Calu3 (cell line): ENCODE measurements at regions not wholly inside any gene's neighbourhood (a gene's known extent, or its start where the extent isn't known, plus 50 kb on each side); places are given as distances from the start of the nearest gene placed in this dataset.
"Not testable (repeated sequence)": the region's sequence is repeated elsewhere in the genome, so short reads cannot be mapped to it uniquely, and the experiment has no call there.

Experiments
- BruUV-seq: library from RNA; stranded (reverse); fragments of 400-500 nt; replicated peaks from 2 replicates; lab custom pipeline; 2021; lab: Mats Ljungman, UMichigan
- CTCF ChIA-PET: fragments of 300-600 bp; sonication (Branson Sonifier 250); formaldehyde crosslinking; loops from one replicate; lab custom pipeline; 2022; ENCODE audit warnings: antibody characterized with exemption; lab: Charles Lee
- DNase-seq: peaks from one replicate; pipeline ENCODE4 v3.0.0; 2022
- H3K27ac Mint-ChIP-seq: one replicate; pipeline ENCODE4 v1.8.0; 2022; ENCODE audit warnings: mixed read lengths; ENCODE audit not compliant: unreplicated experiment
- H3K27me3 Mint-ChIP-seq: one replicate; pipeline ENCODE4 v1.8.0; 2022; ENCODE audit warnings: mixed read lengths; ENCODE audit not compliant: unreplicated experiment
- H3K36me3 Mint-ChIP-seq: one replicate; pipeline ENCODE4 v1.8.0; 2022; ENCODE audit warnings: mild to moderate bottlenecking, moderate library complexity, mixed read lengths; ENCODE audit not compliant: insufficient read depth, unreplicated experiment
- H3K4me1 Mint-ChIP-seq: one replicate; pipeline ENCODE4 v1.8.0; 2022; ENCODE audit warnings: mild to moderate bottlenecking, low read depth, mixed read lengths; ENCODE audit not compliant: unreplicated experiment
- H3K4me3 Mint-ChIP-seq: one replicate; pipeline ENCODE4 v1.8.0; 2022; ENCODE audit warnings: mild to moderate bottlenecking, low read depth, moderate library complexity, mixed read lengths; ENCODE audit not compliant: unreplicated experiment
- H3K9me3 Mint-ChIP-seq: one replicate; pipeline ENCODE4 v1.8.0; 2022; ENCODE audit warnings: low read depth, mixed read lengths; ENCODE audit not compliant: unreplicated experiment
- intact Hi-C: fragments of 100-400 bp; cut with micrococcal nuclease; formaldehyde crosslinking; loops from one replicate; pipeline ENCODE4 v1.10.0; 2022; ENCODE audit not compliant: unreplicated experiment
- TF ChIP-seq, protein P1 (sequence below): fragments of 200-600 bp; IDR thresholded peaks from one replicate; pipeline ENCODE4 v1.8.0; 2022; ENCODE audit warnings: antibody characterized with exemption; ENCODE audit not compliant: unreplicated experiment

DNA sequence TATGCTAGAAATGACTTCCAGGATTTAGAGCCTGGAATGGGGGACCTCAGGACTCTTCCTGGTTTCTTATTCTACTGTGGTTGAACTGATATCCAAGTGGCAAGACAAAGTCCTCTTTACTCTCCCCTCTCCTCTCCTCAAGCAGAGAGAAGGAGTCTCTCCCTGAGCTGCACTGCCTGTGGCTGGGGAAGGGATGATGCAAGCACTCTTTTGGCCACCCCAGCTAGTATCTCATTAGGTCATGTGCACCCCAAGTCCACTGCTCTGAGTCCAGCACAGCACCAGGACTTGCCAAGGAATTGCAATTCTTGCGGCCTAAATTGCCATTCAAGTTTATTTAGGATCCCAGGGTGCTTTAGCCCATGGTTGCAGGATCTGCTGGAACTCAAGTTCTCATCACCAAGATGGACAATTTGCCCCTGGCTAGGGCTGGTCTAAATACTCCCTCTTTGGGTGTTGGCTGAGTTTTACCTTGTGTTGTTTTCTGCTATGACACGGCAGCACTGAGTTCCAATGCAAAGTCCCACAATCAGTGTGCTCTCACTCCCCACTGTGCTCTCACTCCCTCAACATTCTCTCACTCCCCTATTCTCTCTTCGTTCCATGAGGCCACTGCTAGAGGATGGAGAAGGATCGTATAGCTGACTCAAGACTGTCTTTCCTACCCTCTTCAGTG lies 172.2 kb downstream of the TM2D1 start:
- Mint-ChIP-seq H3K4me1 (no peaks in the 10 kb centered on the region), H3K4me3 (no peak overlapping the region), H3K27me3 (peaks cover 31% of the 10 kb centered on the region), H3K9me3 (peaks cover 5% of the 10 kb centered on the region), H3K27ac (no peak overlapping the region), H3K36me3 (no peaks in the 10 kb centered on the region)
- TF ChIP-seq, protein P1, sequence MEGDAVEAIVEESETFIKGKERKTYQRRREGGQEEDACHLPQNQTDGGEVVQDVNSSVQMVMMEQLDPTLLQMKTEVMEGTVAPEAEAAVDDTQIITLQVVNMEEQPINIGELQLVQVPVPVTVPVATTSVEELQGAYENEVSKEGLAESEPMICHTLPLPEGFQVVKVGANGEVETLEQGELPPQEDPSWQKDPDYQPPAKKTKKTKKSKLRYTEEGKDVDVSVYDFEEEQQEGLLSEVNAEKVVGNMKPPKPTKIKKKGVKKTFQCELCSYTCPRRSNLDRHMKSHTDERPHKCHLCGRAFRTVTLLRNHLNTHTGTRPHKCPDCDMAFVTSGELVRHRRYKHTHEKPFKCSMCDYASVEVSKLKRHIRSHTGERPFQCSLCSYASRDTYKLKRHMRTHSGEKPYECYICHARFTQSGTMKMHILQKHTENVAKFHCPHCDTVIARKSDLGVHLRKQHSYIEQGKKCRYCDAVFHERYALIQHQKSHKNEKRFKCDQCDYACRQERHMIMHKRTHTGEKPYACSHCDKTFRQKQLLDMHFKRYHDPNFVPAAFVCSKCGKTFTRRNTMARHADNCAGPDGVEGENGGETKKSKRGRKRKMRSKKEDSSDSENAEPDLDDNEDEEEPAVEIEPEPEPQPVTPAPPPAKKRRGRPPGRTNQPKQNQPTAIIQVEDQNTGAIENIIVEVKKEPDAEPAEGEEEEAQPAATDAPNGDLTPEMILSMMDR, result no peak
- CTCF ChIA-PET, result no interaction called here
- intact Hi-C loops, result no loop called here
- DNase-seq, result no peak
- no TSS peak for BruUV-seq

DNA sequence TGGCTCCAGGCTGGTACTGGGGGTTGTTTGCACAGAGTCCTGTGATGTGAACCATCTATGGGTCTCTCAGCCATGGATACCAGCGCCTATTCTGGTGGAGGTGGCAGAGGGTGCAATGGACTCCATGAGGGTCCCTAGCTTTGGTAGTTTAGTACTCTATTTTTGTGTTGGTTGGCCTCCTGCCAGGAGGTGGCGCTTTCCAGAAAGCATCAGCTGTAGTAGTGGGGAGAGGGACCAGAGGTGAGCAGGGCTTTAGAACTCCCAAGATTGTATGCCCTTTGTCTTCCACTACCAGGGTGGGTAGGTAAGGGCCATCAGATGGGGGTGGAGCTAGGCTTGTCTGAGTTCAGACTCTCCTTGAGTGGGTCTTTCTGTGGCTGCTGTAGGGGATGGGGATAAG lies 177.6 kb downstream of the TM2D1 start:
- H3K27ac Mint-ChIP-seq, BruUV-seq, H3K4me3 Mint-ChIP-seq, CTCF ChIA-PET, H3K4me1 Mint-ChIP-seq, H3K9me3 Mint-ChIP-seq, H3K36me3 Mint-ChIP-seq: not testable (repeated sequence)
- peaks cover 43% of the 10 kb centered on the region for H3K27me3 Mint-ChIP-seq
- intact Hi-C loops, result loop anchor here (5.0 kb wide), 1 partner anchor 305 kb away; no protein-coding TSS in a partner anchor
- DNase-seq, result peak; percentile 8

DNA sequence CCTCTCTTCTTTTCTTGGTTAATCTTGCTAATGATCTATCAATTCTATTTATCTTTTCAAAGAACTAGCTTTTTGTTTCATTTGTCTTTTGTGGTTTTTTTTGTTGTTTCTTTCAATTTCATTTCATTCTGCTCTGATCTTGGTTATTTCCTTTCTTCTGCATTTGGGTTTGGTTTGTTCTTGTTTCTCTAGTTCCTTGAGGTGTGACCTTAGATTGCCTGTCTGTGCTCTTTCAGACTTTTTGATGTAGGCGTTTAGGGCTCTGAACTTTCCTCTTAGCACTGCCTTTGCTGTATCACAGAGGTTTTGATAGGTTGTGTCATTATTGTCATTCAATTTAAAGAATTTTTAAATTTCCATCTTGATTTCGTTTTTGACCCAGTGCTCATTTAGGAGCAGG lies 180.1 kb downstream of the TM2D1 start:
- H3K4me1 Mint-ChIP-seq, result not testable (repeated sequence)

DNA sequence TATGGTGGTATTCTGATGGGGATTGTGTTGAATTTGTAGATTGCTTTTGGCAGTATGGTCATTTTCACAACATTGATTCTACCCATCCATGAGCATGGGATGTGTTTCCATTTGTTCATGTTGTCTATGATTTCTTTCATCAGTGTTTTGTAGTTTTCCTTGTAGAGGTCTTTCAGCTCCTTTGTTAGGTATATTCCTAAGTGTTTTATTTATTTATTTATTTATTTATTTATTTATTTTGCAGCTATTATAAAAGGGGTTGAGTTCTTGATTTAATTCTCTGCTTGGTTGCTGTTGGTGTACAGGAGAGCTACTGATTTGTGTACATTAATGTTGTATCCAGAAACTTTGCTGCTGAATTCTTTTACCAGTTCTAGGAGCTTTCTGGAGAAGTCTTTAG lies 181.4 kb downstream of the TM2D1 start:
- H3K27ac Mint-ChIP-seq, BruUV-seq, intact Hi-C loops, DNase-seq, H3K4me1 Mint-ChIP-seq, H3K36me3 Mint-ChIP-seq, CTCF ChIA-PET, H3K9me3 Mint-ChIP-seq, H3K4me3 Mint-ChIP-seq: not testable (repeated sequence)
- H3K27me3 Mint-ChIP-seq, result peaks cover 24% of the 10 kb centered on the region

More for the DNA sequence above, 180.1 kb downstream of the TM2D1 start:
- BruUV-seq, H3K36me3 Mint-ChIP-seq, H3K9me3 Mint-ChIP-seq, CTCF ChIA-PET, H3K27ac Mint-ChIP-seq, DNase-seq, H3K4me3 Mint-ChIP-seq: not testable (repeated sequence)
- intact Hi-C loops, result loop anchor here (5.0 kb wide), 1 partner anchor 307 kb away; no protein-coding TSS in a partner anchor
- H3K27me3 Mint-ChIP-seq, result peaks cover 28% of the 10 kb centered on the region

DNA sequence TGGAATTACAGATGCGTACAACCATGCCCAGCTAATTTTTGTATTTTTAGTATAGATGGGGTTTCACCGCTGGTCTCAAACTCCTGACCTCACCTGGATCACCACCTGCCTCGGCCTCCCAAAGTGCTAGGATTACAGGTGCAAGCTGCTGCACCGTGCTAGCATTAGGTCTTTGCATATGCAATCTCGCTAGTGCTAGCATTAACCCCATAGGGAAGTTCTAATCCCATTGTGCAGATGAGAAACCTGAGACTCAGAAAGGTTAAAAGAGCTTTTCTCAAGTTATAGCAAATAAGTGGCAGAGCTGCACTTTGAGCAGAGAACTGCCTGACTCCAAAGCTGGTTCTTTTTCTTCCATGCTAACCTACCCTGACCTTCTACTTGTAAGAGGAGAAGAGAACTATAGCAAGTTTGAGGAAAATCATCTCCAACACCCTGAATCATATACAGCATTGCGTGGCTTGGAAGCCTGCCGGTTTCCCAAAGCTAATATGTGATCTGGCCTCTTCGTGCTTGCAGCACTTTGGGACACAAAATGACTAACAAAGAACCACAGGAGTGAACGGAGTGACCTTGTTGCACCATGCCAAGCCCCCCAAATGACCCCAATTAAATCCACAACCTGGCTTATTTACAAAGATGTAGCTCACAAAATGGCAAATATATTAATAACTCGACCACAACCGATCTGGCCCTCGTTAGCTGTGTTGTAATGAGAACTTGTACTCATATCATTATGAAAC lies 185.1 kb downstream of the TM2D1 start:
- no TSS peak for BruUV-seq
- Mint-ChIP-seq H3K27ac (no peak overlapping the region), H3K36me3 (no peaks in the 10 kb centered on the region), H3K4me3 (no peak overlapping the region), H3K27me3 (peaks cover 18% of the 10 kb centered on the region), H3K9me3 (peaks cover 1% of the 10 kb centered on the region), H3K4me1 (no peaks in the 10 kb centered on the region)
- CTCF ChIA-PET, result no interaction called here
- DNase-seq, result no peak
- intact Hi-C loops, result no loop called here
- TF ChIP-seq, protein P1, result no peak
